ENCODE measurements at regions not wholly inside any gene's neighbourhood (a gene's known extent, or its start where the extent isn't known, plus 50 kb on each side); places are given as distances from the start of the nearest gene placed in this dataset.

DNA sequence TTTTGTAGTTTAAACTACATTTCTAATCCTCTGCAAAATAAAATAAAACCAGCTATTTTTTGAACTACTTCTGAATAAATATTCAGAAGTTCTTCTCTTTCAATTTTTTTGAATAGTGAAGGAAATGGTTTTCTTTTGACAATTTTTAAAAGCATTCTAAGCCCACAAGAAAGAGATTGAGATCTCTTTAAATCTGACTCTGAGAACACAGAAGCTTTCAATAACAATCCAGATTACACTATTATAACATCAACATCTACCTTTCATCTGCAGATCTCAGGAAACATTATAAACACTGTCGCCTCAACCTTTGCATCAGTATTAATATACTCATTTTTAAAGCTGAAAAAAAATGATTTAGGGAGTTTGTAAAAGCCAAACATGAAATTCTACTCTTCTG lies 247.5 kb upstream of the PREP start:
- H3K27me3 Mint-ChIP-seq (ENCODE audit: insufficient read depth, low read depth, poor library complexity): no peaks in the 10 kb centered on the region
- Histone ChIP-seq H2AFZ (no peak overlapping the region), H4K20me1 (replicated peaks; ENCODE audit: insufficient read depth) (no peaks in the 10 kb centered on the region), H3K4me1 (ENCODE audit: insufficient read depth) (no peaks in the 10 kb centered on the region), H3K4me3 (no peak overlapping the region), H3F3A (replicated peaks; ENCODE audit: low read depth) (no peaks in the 10 kb centered on the region), H3K27ac (ENCODE audit: low read depth) (no peak overlapping the region), H3K36me3 (ENCODE audit: insufficient read depth) (no peaks in the 10 kb centered on the region), H3K9me2 (ENCODE audit: insufficient read depth) (no peaks in the 10 kb centered on the region; the same call in 1 of the 2 replicates), H3K27me3 (ENCODE audit: insufficient read depth) (no peaks in the 10 kb centered on the region), H3K79me2 (replicated peaks; ENCODE audit: insufficient read depth) (no peaks in the 10 kb centered on the region), H3K4me2 (no peak overlapping the region)
- no peaks in the 10 kb centered on the region for H3K36me3 Mint-ChIP-seq (ENCODE audit: low read depth)
- peaks cover 4% of the 10 kb centered on the region; the same call in 1 of the 3 replicates for H3K9me3 Mint-ChIP-seq
- H3K4me3 Mint-ChIP-seq: no peak overlapping the region
- ATAC-seq: no peak
- peaks cover 4% of the 10 kb centered on the region; the same call in 2 of the 3 replicates for H3K4me1 Mint-ChIP-seq
- no peak for DNase-seq (ENCODE audit: low spot score)
- no peak overlapping the region for H3K27ac Mint-ChIP-seq
- TF ChIP-seq POLR2AphosphoS5 (IDR thresholded peaks at IDR 0.05; ENCODE audit: low read depth) (no peak), EZH2phosphoT487 (IDR thresholded peaks at IDR 0.05; ENCODE audit: unreplicated experiment) (no peak), ZNF331 (CRISPR knock-in tag; IDR thresholded peaks at IDR 0.05; ENCODE audit: low read depth) (no peak), STAT1 (IDR thresholded peaks at IDR 0.05; ENCODE audit: unreplicated experiment) (no peak), CREB1 (CRISPR knock-in tag; IDR thresholded peaks at IDR 0.05; ENCODE audit: low read depth) (no peak), EZH2 (IDR thresholded peaks at IDR 0.05; ENCODE audit: low read depth, unreplicated experiment) (no peak), NANOG (IDR thresholded peaks at IDR 0.05; ENCODE audit: borderline replicate concordance) (no peak), ZNF114 (CRISPR knock-in tag; IDR thresholded peaks at IDR 0.05) (no peak), JUNB (IDR thresholded peaks at IDR 0.05; ENCODE audit: unreplicated experiment) (no peak)
- TF ChIP-seq, protein P1, sequence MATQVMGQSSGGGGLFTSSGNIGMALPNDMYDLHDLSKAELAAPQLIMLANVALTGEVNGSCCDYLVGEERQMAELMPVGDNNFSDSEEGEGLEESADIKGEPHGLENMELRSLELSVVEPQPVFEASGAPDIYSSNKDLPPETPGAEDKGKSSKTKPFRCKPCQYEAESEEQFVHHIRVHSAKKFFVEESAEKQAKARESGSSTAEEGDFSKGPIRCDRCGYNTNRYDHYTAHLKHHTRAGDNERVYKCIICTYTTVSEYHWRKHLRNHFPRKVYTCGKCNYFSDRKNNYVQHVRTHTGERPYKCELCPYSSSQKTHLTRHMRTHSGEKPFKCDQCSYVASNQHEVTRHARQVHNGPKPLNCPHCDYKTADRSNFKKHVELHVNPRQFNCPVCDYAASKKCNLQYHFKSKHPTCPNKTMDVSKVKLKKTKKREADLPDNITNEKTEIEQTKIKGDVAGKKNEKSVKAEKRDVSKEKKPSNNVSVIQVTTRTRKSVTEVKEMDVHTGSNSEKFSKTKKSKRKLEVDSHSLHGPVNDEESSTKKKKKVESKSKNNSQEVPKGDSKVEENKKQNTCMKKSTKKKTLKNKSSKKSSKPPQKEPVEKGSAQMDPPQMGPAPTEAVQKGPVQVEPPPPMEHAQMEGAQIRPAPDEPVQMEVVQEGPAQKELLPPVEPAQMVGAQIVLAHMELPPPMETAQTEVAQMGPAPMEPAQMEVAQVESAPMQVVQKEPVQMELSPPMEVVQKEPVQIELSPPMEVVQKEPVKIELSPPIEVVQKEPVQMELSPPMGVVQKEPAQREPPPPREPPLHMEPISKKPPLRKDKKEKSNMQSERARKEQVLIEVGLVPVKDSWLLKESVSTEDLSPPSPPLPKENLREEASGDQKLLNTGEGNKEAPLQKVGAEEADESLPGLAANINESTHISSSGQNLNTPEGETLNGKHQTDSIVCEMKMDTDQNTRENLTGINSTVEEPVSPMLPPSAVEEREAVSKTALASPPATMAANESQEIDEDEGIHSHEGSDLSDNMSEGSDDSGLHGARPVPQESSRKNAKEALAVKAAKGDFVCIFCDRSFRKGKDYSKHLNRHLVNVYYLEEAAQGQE (IDR thresholded peaks at IDR 0.05; ENCODE audit: unreplicated experiment): no peak
- TF ChIP-seq, protein P2, sequence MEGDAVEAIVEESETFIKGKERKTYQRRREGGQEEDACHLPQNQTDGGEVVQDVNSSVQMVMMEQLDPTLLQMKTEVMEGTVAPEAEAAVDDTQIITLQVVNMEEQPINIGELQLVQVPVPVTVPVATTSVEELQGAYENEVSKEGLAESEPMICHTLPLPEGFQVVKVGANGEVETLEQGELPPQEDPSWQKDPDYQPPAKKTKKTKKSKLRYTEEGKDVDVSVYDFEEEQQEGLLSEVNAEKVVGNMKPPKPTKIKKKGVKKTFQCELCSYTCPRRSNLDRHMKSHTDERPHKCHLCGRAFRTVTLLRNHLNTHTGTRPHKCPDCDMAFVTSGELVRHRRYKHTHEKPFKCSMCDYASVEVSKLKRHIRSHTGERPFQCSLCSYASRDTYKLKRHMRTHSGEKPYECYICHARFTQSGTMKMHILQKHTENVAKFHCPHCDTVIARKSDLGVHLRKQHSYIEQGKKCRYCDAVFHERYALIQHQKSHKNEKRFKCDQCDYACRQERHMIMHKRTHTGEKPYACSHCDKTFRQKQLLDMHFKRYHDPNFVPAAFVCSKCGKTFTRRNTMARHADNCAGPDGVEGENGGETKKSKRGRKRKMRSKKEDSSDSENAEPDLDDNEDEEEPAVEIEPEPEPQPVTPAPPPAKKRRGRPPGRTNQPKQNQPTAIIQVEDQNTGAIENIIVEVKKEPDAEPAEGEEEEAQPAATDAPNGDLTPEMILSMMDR (conservative IDR thresholded peaks at IDR 0.05; ENCODE audit: low read depth in 2 of 2): no peak
- TF ChIP-seq, protein P3, sequence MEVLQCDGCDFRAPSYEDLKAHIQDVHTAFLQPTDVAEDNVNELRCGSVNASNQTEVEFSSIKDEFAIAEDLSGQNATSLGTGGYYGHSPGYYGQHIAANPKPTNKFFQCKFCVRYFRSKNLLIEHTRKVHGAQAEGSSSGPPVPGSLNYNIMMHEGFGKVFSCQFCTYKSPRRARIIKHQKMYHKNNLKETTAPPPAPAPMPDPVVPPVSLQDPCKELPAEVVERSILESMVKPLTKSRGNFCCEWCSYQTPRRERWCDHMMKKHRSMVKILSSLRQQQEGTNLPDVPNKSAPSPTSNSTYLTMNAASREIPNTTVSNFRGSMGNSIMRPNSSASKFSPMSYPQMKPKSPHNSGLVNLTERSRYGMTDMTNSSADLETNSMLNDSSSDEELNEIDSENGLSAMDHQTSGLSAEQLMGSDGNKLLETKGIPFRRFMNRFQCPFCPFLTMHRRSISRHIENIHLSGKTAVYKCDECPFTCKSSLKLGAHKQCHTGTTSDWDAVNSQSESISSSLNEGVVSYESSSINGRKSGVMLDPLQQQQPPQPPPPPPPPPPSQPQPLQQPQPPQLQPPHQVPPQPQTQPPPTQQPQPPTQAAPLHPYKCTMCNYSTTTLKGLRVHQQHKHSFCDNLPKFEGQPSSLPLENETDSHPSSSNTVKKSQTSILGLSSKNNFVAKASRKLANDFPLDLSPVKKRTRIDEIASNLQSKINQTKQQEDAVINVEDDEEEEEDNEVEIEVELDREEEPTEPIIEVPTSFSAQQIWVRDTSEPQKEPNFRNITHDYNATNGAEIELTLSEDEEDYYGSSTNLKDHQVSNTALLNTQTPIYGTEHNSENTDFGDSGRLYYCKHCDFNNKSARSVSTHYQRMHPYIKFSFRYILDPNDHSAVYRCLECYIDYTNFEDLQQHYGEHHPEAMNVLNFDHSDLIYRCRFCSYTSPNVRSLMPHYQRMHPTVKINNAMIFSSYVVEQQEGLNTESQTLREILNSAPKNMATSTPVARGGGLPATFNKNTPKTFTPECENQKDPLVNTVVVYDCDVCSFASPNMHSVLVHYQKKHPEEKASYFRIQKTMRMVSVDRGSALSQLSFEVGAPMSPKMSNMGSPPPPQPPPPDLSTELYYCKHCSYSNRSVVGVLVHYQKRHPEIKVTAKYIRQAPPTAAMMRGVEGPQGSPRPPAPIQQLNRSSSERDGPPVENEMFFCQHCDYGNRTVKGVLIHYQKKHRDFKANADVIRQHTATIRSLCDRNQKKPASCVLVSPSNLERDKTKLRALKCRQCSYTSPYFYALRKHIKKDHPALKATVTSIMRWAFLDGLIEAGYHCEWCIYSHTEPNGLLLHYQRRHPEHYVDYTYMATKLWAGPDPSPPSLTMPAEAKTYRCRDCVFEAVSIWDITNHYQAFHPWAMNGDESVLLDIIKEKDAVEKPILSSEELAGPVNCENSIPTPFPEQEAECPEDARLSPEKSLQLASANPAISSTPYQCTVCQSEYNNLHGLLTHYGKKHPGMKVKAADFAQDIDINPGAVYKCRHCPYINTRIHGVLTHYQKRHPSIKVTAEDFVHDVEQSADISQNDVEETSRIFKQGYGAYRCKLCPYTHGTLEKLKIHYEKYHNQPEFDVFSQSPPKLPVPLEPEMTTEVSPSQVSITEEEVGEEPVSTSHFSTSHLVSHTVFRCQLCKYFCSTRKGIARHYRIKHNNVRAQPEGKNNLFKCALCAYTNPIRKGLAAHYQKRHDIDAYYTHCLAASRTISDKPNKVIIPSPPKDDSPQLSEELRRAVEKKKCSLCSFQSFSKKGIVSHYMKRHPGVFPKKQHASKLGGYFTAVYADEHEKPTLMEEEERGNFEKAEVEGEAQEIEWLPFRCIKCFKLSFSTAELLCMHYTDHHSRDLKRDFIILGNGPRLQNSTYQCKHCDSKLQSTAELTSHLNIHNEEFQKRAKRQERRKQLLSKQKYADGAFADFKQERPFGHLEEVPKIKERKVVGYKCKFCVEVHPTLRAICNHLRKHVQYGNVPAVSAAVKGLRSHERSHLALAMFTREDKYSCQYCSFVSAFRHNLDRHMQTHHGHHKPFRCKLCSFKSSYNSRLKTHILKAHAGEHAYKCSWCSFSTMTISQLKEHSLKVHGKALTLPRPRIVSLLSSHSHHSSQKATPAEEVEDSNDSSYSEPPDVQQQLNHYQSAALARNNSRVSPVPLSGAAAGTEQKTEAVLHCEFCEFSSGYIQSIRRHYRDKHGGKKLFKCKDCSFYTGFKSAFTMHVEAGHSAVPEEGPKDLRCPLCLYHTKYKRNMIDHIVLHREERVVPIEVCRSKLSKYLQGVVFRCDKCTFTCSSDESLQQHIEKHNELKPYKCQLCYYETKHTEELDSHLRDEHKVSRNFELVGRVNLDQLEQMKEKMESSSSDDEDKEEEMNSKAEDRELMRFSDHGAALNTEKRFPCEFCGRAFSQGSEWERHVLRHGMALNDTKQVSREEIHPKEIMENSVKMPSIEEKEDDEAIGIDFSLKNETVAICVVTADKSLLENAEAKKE (CRISPR knock-in tag; IDR thresholded peaks at IDR 0.05): no peak
- TF ChIP-seq, protein P4, sequence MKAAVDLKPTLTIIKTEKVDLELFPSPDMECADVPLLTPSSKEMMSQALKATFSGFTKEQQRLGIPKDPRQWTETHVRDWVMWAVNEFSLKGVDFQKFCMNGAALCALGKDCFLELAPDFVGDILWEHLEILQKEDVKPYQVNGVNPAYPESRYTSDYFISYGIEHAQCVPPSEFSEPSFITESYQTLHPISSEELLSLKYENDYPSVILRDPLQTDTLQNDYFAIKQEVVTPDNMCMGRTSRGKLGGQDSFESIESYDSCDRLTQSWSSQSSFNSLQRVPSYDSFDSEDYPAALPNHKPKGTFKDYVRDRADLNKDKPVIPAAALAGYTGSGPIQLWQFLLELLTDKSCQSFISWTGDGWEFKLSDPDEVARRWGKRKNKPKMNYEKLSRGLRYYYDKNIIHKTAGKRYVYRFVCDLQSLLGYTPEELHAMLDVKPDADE (IDR thresholded peaks at IDR 0.05): no peak
